GM18868 (cell line): ENCODE measurements at regions not wholly inside any gene's neighbourhood (a gene's known extent, or its start where the extent isn't known, plus 50 kb on each side); places are given as distances from the start of the nearest gene placed in this dataset.
"Not testable (repeated sequence)": the region's sequence is repeated elsewhere in the genome, so short reads cannot be mapped to it uniquely, and the experiment has no call there.

Experiments used
- ATAC-seq: cut with Tn5 transposase; IDR thresholded peaks from one replicate; pipeline ENCODE4 v1.9.1; 2021; ENCODE audit warnings: mild to moderate bottlenecking, moderate library complexity; ENCODE audit not compliant: unreplicated experiment

GRCh38 chr7:113269592-113269991, 151.2 kb upstream of the SMIM30 start:
- ATAC-seq, result not testable (repeated sequence)

DNA sequence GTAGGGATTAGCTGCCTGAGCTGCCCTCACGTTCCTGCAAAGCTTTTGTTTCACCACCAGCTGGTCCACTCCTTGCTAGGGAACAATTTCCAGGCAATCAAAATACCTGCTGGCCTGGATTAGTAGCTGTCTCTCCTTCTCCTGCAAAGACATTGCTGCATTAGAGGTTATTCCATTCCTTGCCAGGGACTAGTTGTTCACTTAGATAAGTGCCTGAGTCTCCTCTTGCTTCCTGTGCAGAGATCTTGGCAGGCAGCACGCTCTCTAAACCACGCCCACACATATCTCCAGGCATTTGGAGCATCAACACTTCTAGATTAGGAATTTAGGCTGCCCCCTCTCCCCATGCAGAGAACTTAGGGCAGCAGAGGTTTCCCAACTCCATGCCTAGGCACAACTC, 150.4 kb upstream of the SMIM30 start:
- no peak for ATAC-seq

- ATAC-seq, result no peak
These were observed 149.5 kb upstream of the SMIM30 start for GRCh38 chr7:113267885-113268284.

DNA sequence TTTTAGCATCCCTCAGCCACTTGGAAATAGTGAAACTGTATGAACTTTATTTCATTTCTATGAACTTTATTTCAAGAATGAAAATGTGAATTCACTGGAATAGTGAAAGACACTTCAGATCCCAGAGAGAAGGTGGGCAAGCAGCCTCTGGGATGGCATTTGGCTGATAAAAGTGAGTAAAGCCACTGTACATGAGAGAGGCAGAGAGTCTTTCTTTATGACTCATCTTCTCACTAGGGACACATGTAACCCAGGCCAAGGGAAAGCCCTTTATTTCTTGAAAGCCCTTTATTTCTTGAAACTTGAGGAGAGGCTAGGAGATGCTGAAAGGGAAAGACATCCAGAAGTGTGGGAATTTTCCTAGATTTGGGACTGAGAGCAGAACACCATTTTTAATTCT, 148.9 kb upstream of the SMIM30 start:
- ATAC-seq, result peak; percentile 91

- no peak for ATAC-seq
These were observed 145.4 kb upstream of the SMIM30 start for GRCh38 chr7:113263749-113264148.

GRCh38 chr7:113263215-113263742, 144.9 kb upstream of the SMIM30 start:
- ATAC-seq, result not testable (repeated sequence)

DNA sequence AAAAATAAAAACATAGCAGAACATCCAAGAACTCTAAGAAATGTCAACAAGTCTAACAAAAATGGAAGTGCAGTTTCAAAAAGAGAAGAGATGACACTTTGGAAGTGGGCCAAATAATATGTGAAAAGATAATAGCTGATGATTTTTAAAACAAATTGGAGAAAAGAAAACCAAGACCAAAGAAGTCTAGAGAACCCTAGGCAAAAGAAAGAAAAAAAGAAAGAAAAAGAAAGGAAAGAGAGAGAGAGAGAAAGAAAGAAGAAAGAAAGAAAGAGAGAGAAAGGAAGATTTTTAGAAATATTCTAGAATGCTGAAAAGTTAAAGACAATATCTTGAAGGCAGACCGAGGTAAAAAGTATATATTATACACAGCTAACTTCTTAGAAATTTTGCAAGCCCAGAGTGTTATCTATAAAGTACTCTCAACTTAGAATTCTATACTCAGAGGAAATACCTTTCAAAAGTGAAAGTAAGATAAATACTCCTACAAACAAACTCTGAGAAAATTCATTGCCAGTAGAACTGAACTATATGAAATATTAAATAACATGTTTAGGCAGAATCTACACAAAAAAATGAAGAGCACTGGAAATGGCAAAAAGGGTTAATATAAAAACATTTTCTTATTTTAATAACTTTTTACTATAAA, 138.7 kb upstream of the SMIM30 start:
- ATAC-seq, result peak; percentile 49

GRCh38 chr7:113247198-113247597, 128.8 kb upstream of the SMIM30 start:
- no peak for ATAC-seq

DNA sequence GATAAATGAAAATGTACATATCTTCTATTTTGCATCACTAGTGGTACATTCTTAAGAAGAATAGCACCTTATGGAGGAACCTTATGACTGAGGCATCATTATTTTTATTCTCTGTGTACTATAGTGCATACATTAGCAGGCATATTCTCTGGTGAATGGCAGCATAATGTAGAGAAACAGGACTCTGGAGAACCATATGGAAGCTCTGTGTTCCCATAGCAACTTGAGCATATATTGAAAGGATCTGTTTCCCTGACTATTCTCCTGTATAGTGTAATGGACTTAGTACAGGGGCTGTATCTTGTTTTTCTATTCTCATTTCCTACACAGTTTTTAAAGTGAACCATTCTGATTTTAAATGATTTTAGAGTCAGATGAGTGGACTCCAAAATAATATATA, 128.4 kb upstream of the SMIM30 start:
- ATAC-seq, result no peak

DNA sequence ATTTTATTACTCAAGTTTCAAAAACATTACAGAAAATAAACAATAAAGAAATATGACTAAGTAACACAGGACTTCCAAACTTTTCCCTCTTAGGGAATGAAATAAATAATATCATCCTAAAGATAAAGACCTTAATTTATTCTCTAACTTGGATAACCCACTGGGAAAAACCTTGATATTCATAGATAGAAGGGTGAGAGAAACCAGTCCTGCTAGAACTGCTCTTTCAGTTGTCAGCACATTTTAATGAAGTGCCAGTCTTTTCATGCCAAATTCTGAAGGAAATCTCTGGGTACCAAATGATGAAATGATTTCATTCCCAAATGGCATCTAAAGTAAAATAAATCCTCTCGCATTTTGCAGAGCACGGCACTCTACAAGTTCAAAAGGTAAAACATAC, 114.5 kb upstream of the SMIM30 start:
- no peak for ATAC-seq

GRCh38 chr7:113230691-113231090, 112.3 kb upstream of the SMIM30 start:
- ATAC-seq, result no peak

GRCh38 chr7:113217314-113217713, 99.0 kb upstream of the SMIM30 start:
- ATAC-seq, result no peak

DNA sequence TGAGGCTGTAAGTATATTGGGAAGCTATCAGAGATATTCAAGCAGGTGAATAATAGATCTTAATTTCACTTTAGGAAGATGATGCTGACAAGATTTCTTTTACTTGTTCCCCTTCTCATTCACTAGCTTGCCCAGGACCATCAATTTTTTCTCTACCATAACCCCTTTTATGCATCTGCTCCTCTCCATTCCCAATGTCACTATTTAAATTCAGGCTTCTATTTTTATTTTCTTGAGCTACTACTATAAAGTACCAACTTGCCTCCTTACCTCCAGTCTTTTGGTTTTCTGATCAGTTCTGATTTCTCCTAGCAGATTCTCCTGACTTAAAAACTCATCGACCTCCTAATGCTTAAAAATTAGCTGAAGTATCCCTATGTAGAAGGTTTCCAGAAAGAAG, 97.7 kb upstream of the SMIM30 start:
- ATAC-seq, result no peak

DNA sequence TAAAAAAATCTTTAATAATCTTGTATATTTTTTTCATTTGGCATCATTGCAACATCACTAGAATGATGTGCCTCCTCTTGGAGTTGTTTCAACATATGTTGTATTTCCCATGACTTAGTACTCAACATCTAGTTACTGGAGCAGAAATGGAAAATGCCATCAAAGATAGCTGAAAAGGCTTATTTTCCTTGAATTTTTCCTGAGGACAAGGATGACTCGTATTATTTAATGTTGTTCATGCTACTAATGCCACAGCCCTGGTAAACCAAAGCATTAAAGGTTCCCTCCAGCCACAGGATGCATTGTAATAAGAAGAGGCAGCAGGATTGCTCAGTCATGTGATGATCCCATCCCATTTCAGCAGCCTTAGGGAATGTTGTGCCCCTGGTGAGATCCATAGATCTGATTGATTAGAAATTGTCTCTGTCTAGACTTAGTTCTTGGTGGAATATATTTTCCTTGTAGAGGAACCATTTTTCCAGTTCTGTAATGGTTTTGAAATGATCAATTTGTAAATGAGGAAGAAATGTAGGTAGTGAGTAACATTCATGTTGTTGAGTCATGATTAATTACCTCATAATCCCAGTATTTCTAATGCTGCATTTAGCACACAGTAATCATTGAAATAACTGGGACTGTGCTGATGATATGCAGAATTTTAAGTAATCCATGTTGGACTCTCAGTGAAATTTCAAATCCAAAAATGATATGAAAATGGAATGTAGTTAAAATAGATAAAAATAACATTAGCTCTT, 91.3 kb upstream of the SMIM30 start:
- no peak for ATAC-seq

DNA sequence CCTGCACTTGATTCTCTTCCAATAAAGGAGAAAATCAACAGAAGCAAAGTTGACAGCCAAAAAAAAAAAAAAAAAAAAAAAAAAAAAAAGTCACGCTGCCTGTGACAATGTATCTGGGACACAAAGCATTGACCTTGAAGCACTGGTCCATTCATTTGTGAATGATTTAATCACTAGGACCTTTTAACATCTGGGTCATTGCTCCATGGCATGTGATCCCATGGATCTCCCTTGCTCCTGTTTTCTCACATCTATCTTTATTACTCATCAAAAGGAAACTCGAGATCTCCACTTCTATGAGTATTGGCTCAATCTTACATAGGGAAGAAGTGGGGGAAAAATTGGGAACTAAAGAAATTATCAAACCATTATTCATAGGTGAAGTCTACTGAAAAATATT, 89.6 kb upstream of the SMIM30 start:
- ATAC-seq, result no peak

GRCh38 chr7:113207441-113207840, 89.1 kb upstream of the SMIM30 start:
- no peak for ATAC-seq

GRCh38 chr7:113204415-113204814, 86.1 kb upstream of the SMIM30 start:
- no peak for ATAC-seq

DNA sequence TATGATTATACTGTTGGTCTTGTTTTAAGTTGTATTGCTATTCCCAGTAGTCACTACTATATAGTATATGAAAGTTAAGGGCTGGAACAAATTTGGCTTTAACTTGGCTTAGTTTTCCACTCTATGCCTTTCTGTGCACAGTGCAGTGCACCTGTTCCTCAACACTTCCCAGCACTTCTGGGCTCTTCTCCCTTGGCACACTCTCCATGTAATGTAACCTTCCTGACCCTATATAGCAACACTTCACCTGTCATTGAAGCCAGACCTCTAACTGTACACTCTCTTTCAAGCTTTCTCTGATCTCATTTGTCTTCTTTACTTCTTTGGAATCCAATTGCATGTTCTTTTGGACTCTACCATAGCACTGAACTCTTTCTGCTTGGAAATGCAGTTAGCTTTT, 83.9 kb upstream of the SMIM30 start:
- ATAC-seq, result no peak

DNA sequence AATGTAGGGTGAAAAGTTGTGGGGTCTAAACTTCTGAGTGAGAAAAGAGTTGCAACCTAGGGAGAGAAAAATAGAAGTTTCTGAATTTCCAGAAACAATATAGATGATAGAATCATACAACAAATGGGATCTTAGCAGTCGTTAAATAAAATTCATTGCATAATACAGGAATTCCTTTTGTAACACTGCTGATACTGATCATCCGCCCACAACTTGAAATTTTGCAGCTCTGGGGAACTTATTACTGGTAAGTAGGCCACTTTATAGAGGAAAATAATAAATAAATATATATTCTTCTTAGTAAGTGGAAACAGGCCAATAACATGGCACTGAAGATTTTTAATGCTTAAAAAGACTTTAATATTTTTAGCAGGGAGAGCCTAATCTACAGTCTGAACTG, 81.9 kb upstream of the SMIM30 start:
- ATAC-seq, result no peak

DNA sequence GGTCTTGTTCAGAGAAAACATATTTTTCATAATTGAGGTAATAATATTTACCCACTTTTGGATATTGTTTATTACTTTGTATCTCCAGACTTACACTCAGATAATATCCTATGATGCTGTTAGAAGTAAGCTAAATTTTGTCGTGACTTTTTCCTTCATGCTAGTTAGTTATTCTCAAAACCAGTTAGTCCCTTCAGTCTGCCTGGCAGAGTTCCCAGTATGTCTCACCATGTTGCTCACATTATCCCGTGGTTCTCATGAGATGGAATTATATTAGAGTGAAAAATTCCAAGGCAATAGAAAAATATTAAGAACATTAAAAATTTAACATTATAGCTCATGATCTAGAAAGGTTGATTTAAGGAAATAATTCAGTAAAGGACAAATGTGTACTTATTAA, 81.5 kb upstream of the SMIM30 start:
- no peak for ATAC-seq

DNA sequence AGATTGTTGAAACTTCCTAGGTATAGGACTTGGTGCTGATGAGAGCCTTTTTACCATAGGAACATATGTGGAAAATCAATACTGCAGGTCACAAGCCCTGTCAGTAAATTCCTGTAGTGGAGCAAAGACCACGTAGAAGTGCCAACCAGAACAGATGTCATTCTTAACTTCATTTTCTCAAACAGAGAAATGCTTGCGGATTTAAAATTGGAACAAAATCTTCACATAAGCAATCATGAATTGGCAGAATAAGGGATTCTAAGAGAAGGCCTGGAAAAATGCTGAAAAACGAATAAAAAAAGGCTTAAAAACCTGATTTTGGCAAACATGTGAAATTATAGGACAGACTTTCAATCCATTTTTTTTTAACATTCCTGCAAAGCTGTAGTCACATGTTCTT, 80.8 kb upstream of the SMIM30 start:
- ATAC-seq, result no peak

DNA sequence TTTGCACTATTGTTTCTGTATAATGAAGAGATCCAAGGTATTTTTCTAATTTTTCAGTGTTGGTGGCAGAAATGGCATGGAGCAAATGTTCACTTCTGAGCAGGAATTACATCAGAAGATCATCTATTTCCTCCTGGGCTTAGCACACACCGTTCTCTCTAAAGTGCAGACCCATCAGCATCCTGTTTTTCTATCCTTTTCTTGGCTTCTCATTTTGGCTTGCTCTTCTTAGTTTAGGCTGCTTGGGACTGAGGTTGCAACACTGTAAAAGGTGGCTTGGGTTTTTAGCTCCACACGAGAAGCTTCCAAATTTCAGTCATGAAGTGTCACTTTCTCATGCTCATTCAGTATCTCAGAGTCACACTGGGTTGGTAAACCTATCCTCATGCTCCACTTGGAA, 79.9 kb upstream of the SMIM30 start:
- ATAC-seq, result no peak
